HEK293 (cell line): ENCODE measurements at regions not wholly inside any gene's neighbourhood (a gene's known extent, or its start where the extent isn't known, plus 50 kb on each side); places are given as distances from the start of the nearest gene placed in this dataset.

Experiments
- CTCF ChIA-PET: fragments of 350-600 bp; formaldehyde crosslinking; extraction: SDS; loops from one replicate; lab custom pipeline; 2021; ENCODE audit warnings: antibody characterized with exemption; lab: Yijun Ruan, JAX
- POLR2A ChIA-PET: fragments of 300-600 bp; formaldehyde crosslinking; extraction: SDS; loops from one replicate; lab custom pipeline; 2020; ENCODE audit warnings: antibody characterized with exemption, inconsistent platforms; lab: Yijun Ruan, JAX
- H3K27ac ChIP-seq: fragments of 200-500 bp; sonication (Bioruptor generic); 2 replicates; pipeline ENCODE4 v1.5.1; 2014; ENCODE audit warnings: low read depth, low read length, control low read depth, inconsistent platforms; ENCODE audit errors: extremely low read depth
- H3K36me3 ChIP-seq, 2 experiments: fragments of 200-500 bp in 1 of 2; sonication (Bioruptor generic) in 1 of 2; 1 replicate in 1 of 2; 2 replicates in 1 of 2; pipeline ENCODE4 v1.5.1; 2014 to 2017; ENCODE audit warnings: inconsistent platforms in 2 of 2, low read length in 2 of 2; ENCODE audit not compliant: control insufficient read depth in 2 of 2, insufficient read depth in 1 of 2
- H3K4me1 ChIP-seq: fragments of 200-500 bp; sonication (Bioruptor generic); 2 replicates; pipeline ENCODE4 v1.5.1; 2014; ENCODE audit warnings: mild to moderate bottlenecking, low read length, inconsistent platforms; ENCODE audit not compliant: control insufficient read depth, insufficient read depth
- H3K4me3 ChIP-seq: 2 replicates; pipeline ENCODE4 v1.5.1; 2011; ENCODE audit warnings: low read depth, mild to moderate bottlenecking, control low read depth, low read length, moderate library complexity
- H3K9me3 ChIP-seq: fragments of 200-500 bp; sonication (Bioruptor generic); 2 replicates; pipeline ENCODE4 v1.5.1; 2014; ENCODE audit warnings: low read depth, low read length, inconsistent platforms; ENCODE audit not compliant: control insufficient read depth, insufficient read depth
- GFI1B ChIP-seq: fragments of 450-650 bp; formaldehyde crosslinking; IDR thresholded peaks from 2 replicates; pipeline ENCODE4 v1.5.1; 2016; ENCODE audit warnings: missing biosample characterization, missing genetic modification characterization
- GLI2 ChIP-seq: fragments of 450-650 bp; formaldehyde crosslinking; IDR thresholded peaks from 2 replicates; pipeline ENCODE4; 2017; ENCODE audit warnings: missing biosample characterization, missing genetic modification characterization, low read depth, borderline replicate concordance
- GLI4 ChIP-seq: fragments of 450-650 bp; formaldehyde crosslinking; IDR thresholded peaks from 2 replicates; pipeline ENCODE4 v1.5.1; 2016; ENCODE audit warnings: missing biosample characterization, missing genetic modification characterization
- KLF16 ChIP-seq: fragments of 450-650 bp; formaldehyde crosslinking; IDR thresholded peaks from 2 replicates; pipeline ENCODE4 v1.5.1; 2017; ENCODE audit warnings: missing biosample characterization, missing genetic modification characterization
- KLF9 ChIP-seq: fragments of 450-650 bp; formaldehyde crosslinking; IDR thresholded peaks from 2 replicates; pipeline ENCODE4 v1.5.1; 2016; ENCODE audit warnings: missing biosample characterization, missing genetic modification characterization, low read depth
- RBAK ChIP-seq: fragments of 450-650 bp; formaldehyde crosslinking; IDR thresholded peaks from 2 replicates; pipeline ENCODE4 v1.5.1; 2016; ENCODE audit warnings: missing biosample characterization, missing genetic modification characterization
- ZNF140 ChIP-seq: fragments of 450-650 bp; formaldehyde crosslinking; IDR thresholded peaks from 2 replicates; pipeline ENCODE4 v1.5.1; 2016; ENCODE audit warnings: missing biosample characterization, missing genetic modification characterization
- ZNF48 ChIP-seq: fragments of 450-650 bp; formaldehyde crosslinking; IDR thresholded peaks from 2 replicates; pipeline ENCODE4 v1.5.1; 2016; ENCODE audit warnings: missing biosample characterization, missing genetic modification characterization
- ZNF501 ChIP-seq: fragments of 450-650 bp; formaldehyde crosslinking; IDR thresholded peaks from 2 replicates; pipeline ENCODE4 v1.5.1; 2016; ENCODE audit warnings: missing biosample characterization, missing genetic modification characterization
- ZNF624 ChIP-seq: fragments of 450-650 bp; formaldehyde crosslinking; IDR thresholded peaks from 2 replicates; pipeline ENCODE4 v1.5.1; 2017; ENCODE audit warnings: missing biosample characterization, missing genetic modification characterization
- ZNF664 ChIP-seq: fragments of 450-650 bp; formaldehyde crosslinking; IDR thresholded peaks from 2 replicates; pipeline ENCODE4 v1.5.1; 2016; ENCODE audit warnings: missing biosample characterization, missing genetic modification characterization
- ZNF768 ChIP-seq: fragments of 450-650 bp; formaldehyde crosslinking; IDR thresholded peaks from 2 replicates; pipeline ENCODE4 v1.5.1; 2018; ENCODE audit warnings: missing biosample characterization, mild to moderate bottlenecking, missing genetic modification characterization
- ZSCAN16 ChIP-seq: fragments of 450-650 bp; formaldehyde crosslinking; IDR thresholded peaks from 2 replicates; pipeline ENCODE4 v1.5.1; 2016; ENCODE audit warnings: missing biosample characterization, missing genetic modification characterization
- TF ChIP-seq, protein P1 (sequence below): fragments of 450-650 bp; formaldehyde crosslinking; IDR thresholded peaks from 2 replicates; pipeline ENCODE4 v1.5.1; 2016; ENCODE audit warnings: missing biosample characterization, missing genetic modification characterization
- TF ChIP-seq, protein P2 (sequence below): fragments of 450-650 bp; IDR thresholded peaks from 2 replicates; pipeline ENCODE4 v1.5.1; 2018; ENCODE audit warnings: missing biosample characterization, missing genetic modification characterization
- TF ChIP-seq, protein P3 (sequence below): fragments of 450-650 bp; formaldehyde crosslinking; conservative IDR thresholded peaks from 2 replicates; pipeline ENCODE4 v1.5.1; 2016; ENCODE audit warnings: low read depth, missing biosample characterization, missing genetic modification characterization
- TF ChIP-seq, protein P4 (sequence below): fragments of 450-650 bp; formaldehyde crosslinking; IDR thresholded peaks from 2 replicates; pipeline ENCODE4 v1.5.1; 2016; ENCODE audit warnings: missing biosample characterization, missing genetic modification characterization
- TF ChIP-seq, protein P5 (sequence below): IDR thresholded peaks from 2 replicates; pipeline ENCODE4 v1.6.1; 2011; ENCODE audit warnings: mild to moderate bottlenecking, low read depth, low read length, borderline replicate concordance

DNA sequence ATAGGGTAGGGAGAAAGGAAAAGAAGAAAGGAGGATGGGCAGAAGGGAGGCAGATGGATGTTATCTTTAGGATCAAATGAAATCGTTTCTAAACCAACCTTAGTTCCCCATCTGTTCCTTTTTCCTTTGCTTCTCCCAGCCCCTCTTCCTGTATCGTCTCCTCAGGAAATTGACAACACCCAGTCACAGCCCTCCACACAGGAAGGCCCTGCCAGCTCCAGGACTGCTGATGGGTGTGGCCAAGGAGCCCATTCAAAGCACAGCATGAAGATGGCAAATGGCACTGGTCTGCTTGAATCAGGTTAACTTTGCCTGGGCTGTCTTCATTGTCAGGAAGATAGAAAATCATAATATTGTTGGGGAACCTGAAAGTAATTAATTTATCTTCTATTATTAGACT is 164.8 kb downstream of the C11orf87 start:
- Histone ChIP-seq H3K36me3 (no peaks in the 10 kb centered on the region), H3K27ac (no peak overlapping the region), H3K9me3 (no peaks in the 10 kb centered on the region), H3K4me1 (no peaks in the 10 kb centered on the region), H3K4me3 (no peak overlapping the region)
- TF ChIP-seq, protein P1, sequence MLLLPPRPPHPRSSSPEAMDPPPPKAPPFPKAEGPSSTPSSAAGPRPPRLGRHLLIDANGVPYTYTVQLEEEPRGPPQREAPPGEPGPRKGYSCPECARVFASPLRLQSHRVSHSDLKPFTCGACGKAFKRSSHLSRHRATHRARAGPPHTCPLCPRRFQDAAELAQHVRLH (tag by site-specific recombination), result no peak
- no peak for TF ChIP-seq ZSCAN16 (tag by site-specific recombination)
- ChIA-PET CTCF (no interaction called here), POLR2A (no interaction called here)

DNA sequence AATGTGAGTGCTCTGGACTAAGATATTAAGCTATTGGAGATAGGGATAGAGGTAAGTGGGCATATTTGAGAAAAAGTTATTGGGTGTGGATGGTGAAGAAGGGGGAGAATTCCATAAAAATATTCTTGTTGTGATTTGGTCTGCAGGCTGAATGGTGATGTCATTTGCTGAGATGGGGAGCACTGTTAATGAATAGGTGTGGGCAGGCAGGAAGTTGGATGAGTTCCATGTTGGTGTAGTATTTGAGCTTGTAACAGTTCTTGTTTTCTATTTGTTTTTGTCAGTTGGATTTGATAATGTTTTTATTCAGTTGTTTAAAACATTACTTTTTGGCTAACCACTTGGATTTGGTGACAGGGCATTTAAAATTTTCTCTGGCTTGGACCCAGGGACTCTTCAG is 168.8 kb downstream of the C11orf87 start:
- POLR2A ChIA-PET, result no interaction called here
- no peaks in the 10 kb centered on the region for H3K4me1 ChIP-seq
- no peak overlapping the region for H3K27ac ChIP-seq
- CTCF ChIA-PET, result interaction anchor here (0.7 kb wide), 1 partner anchor 113 kb away, joined by 3 read pairs; no protein-coding TSS in a partner anchor
- H3K9me3 ChIP-seq, result no peaks in the 10 kb centered on the region
- TF ChIP-seq ZNF768 (tag by site-specific recombination) (no peak), RBAK (tag by site-specific recombination) (no peak), ZNF48 (tag by site-specific recombination) (no peak)
- TF ChIP-seq, protein P1 (tag by site-specific recombination), result no peak
- TF ChIP-seq, protein P2, sequence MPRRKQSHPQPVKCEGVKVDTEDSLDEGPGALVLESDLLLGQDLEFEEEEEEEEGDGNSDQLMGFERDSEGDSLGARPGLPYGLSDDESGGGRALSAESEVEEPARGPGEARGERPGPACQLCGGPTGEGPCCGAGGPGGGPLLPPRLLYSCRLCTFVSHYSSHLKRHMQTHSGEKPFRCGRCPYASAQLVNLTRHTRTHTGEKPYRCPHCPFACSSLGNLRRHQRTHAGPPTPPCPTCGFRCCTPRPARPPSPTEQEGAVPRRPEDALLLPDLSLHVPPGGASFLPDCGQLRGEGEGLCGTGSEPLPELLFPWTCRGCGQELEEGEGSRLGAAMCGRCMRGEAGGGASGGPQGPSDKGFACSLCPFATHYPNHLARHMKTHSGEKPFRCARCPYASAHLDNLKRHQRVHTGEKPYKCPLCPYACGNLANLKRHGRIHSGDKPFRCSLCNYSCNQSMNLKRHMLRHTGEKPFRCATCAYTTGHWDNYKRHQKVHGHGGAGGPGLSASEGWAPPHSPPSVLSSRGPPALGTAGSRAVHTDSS (tag by site-specific recombination), result no peak
- TF ChIP-seq, all 188 proteins: peak for 0
- no peak overlapping the region for H3K4me3 ChIP-seq
- H3K36me3 ChIP-seq, result no peaks in the 10 kb centered on the region

DNA sequence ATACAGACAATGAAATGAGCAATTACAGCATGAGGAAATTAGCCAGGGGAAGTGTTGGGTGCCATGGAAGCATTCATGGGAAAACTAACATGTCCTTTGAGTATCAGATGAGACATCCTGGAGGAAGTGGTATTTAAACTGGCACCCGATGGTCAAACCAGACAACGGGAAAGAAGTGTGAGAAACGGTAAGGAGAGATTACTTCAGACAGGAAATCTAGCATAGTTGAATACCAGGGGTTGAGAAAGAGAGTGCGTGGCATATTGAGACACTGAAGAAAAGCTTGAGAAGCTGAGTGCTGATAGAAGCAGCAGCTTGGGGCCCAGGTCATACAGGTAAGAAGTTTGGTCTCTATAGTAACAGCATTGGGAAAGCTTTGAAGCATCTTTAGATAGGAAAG is 175.3 kb downstream of the C11orf87 start:
- CTCF ChIA-PET, result no interaction called here
- H3K36me3 ChIP-seq, result no peaks in the 10 kb centered on the region
- H3K9me3 ChIP-seq, result no peaks in the 10 kb centered on the region
- POLR2A ChIA-PET, result no interaction called here
- no peak overlapping the region for H3K4me3 ChIP-seq
- no peak overlapping the region for H3K27ac ChIP-seq
- H3K4me1 ChIP-seq, result no peaks in the 10 kb centered on the region
- TF ChIP-seq ZNF501 (no peak), GLI4 (tag by site-specific recombination) (no peak), KLF16 (no peak), ZNF624 (tag by site-specific recombination) (no peak), ZNF664 (tag by site-specific recombination) (no peak), GLI2 (tag by site-specific recombination) (no peak), GFI1B (tag by site-specific recombination) (no peak), KLF9 (tag by site-specific recombination) (no peak), ZNF140 (tag by site-specific recombination) (no peak)
- TF ChIP-seq, protein P3, sequence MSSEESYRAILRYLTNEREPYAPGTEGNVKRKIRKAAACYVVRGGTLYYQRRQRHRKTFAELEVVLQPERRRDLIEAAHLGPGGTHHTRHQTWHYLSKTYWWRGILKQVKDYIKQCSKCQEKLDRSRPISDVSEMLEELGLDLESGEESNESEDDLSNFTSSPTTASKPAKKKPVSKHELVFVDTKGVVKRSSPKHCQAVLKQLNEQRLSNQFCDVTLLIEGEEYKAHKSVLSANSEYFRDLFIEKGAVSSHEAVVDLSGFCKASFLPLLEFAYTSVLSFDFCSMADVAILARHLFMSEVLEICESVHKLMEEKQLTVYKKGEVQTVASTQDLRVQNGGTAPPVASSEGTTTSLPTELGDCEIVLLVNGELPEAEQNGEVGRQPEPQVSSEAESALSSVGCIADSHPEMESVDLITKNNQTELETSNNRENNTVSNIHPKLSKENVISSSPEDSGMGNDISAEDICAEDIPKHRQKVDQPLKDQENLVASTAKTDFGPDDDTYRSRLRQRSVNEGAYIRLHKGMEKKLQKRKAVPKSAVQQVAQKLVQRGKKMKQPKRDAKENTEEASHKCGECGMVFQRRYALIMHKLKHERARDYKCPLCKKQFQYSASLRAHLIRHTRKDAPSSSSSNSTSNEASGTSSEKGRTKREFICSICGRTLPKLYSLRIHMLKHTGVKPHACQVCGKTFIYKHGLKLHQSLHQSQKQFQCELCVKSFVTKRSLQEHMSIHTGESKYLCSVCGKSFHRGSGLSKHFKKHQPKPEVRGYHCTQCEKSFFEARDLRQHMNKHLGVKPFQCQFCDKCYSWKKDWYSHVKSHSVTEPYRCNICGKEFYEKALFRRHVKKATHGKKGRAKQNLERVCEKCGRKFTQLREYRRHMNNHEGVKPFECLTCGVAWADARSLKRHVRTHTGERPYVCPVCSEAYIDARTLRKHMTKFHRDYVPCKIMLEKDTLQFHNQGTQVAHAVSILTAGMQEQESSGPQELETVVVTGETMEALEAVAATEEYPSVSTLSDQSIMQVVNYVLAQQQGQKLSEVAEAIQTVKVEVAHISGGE (tag by site-specific recombination), result no peak
- TF ChIP-seq, protein P2 (tag by site-specific recombination), result no peak
- TF ChIP-seq, protein P4, sequence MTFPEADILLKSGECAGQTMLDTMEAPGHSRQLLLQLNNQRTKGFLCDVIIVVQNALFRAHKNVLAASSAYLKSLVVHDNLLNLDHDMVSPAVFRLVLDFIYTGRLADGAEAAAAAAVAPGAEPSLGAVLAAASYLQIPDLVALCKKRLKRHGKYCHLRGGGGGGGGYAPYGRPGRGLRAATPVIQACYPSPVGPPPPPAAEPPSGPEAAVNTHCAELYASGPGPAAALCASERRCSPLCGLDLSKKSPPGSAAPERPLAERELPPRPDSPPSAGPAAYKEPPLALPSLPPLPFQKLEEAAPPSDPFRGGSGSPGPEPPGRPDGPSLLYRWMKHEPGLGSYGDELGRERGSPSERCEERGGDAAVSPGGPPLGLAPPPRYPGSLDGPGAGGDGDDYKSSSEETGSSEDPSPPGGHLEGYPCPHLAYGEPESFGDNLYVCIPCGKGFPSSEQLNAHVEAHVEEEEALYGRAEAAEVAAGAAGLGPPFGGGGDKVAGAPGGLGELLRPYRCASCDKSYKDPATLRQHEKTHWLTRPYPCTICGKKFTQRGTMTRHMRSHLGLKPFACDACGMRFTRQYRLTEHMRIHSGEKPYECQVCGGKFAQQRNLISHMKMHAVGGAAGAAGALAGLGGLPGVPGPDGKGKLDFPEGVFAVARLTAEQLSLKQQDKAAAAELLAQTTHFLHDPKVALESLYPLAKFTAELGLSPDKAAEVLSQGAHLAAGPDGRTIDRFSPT (tag by site-specific recombination), result no peak
- TF ChIP-seq, protein P5, sequence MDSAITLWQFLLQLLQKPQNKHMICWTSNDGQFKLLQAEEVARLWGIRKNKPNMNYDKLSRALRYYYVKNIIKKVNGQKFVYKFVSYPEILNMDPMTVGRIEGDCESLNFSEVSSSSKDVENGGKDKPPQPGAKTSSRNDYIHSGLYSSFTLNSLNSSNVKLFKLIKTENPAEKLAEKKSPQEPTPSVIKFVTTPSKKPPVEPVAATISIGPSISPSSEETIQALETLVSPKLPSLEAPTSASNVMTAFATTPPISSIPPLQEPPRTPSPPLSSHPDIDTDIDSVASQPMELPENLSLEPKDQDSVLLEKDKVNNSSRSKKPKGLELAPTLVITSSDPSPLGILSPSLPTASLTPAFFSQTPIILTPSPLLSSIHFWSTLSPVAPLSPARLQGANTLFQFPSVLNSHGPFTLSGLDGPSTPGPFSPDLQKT, result no peak
